GM21360 (cell line): ENCODE measurements at regions not wholly inside any gene's neighbourhood (a gene's known extent, or its start where the extent isn't known, plus 50 kb on each side); places are given as distances from the start of the nearest gene placed in this dataset.
"Not testable (repeated sequence)": the region's sequence is repeated elsewhere in the genome, so short reads cannot be mapped to it uniquely, and the experiment has no call there.

Source experiments
- ATAC-seq: cut with Tn5 transposase; IDR thresholded peaks from one replicate; pipeline ENCODE4 v1.9.1; 2021; ENCODE audit warnings: mild to moderate bottlenecking, moderate library complexity; ENCODE audit not compliant: unreplicated experiment

- not testable (repeated sequence) for ATAC-seq
Measured at GRCh38 chr21:27860314-27860955, 893.5 kb upstream of the ADAMTS5 start.

- ATAC-seq, result not testable (repeated sequence)
Measured at GRCh38 chr21:27858053-27858825, 891.4 kb upstream of the ADAMTS5 start.

GRCh38 chr21:27856988-27857387, 890.1 kb upstream of the ADAMTS5 start:
- ATAC-seq, result not testable (repeated sequence)

- ATAC-seq, result no peak
Measured at GRCh38 chr21:27841084-27841672, 874.3 kb upstream of the ADAMTS5 start.

GRCh38 chr21:27840262-27840661, 873.4 kb upstream of the ADAMTS5 start:
- ATAC-seq, result no peak

GRCh38 chr21:27839512-27840115, 872.7 kb upstream of the ADAMTS5 start:
- ATAC-seq, result no peak

GRCh38 chr21:27838573-27838972, 871.7 kb upstream of the ADAMTS5 start:
- ATAC-seq, result no peak

GRCh38 chr21:27837936-27838335, 871.0 kb upstream of the ADAMTS5 start:
- no peak for ATAC-seq

GRCh38 chr21:27833298-27833697, 866.4 kb upstream of the ADAMTS5 start:
- ATAC-seq, result no peak

- ATAC-seq, result no peak
Measured at GRCh38 chr21:27831816-27832569, 865.1 kb upstream of the ADAMTS5 start.

- no peak for ATAC-seq
Measured at GRCh38 chr21:27831177-27831576, 864.3 kb upstream of the ADAMTS5 start.

- ATAC-seq, result no peak
Measured at GRCh38 chr21:27827972-27828371, 861.1 kb upstream of the ADAMTS5 start.

GRCh38 chr21:27825035-27825434, 858.1 kb upstream of the ADAMTS5 start:
- ATAC-seq, result no peak

GRCh38 chr21:27823652-27824201, 856.8 kb upstream of the ADAMTS5 start:
- ATAC-seq, result no peak

GRCh38 chr21:27820342-27820741, 853.5 kb upstream of the ADAMTS5 start:
- no peak for ATAC-seq

- no peak for ATAC-seq
Measured at GRCh38 chr21:27819299-27819698, 852.4 kb upstream of the ADAMTS5 start.

GRCh38 chr21:27818847-27819246, 852.0 kb upstream of the ADAMTS5 start:
- ATAC-seq, result no peak

GRCh38 chr21:27817902-27818623, 851.2 kb upstream of the ADAMTS5 start:
- no peak for ATAC-seq

GRCh38 chr21:27817074-27817473, 850.2 kb upstream of the ADAMTS5 start:
- ATAC-seq, result no peak

GRCh38 chr21:27816301-27816700, 849.4 kb upstream of the ADAMTS5 start:
- no peak for ATAC-seq
